Choroid plexus epithelial cell (primary cell): ENCODE measurements at regions not wholly inside any gene's neighbourhood (a gene's known extent, or its start where the extent isn't known, plus 50 kb on each side); places are given as distances from the start of the nearest gene placed in this dataset.
A peak's percentile ranks its signal among the peaks of the same experiment; 100 is the strongest.

Experiments
- DNase-seq: peaks from one replicate; pipeline ENCODE4 v3.0.0-alpha.2; 2010; ENCODE audit warnings: low read depth
- H3K4me3 ChIP-seq: 2 replicates; pipeline ENCODE4 v1.5.1; 2011; ENCODE audit warnings: low read depth, mild to moderate bottlenecking, control low read depth, low read length, moderate library complexity
- CTCF ChIP-seq: conservative IDR thresholded peaks from 2 replicates; pipeline ENCODE4 v1.5.1; 2011; ENCODE audit warnings: low read depth, mild to moderate bottlenecking, control low read depth, inconsistent platforms, low read length, moderate library complexity

- H3K4me3 ChIP-seq = no peak overlapping the region
- no peak for TF ChIP-seq CTCF
- no peak for DNase-seq
Observed at GRCh38 chr5:15447209-15447608, 52.8 kb upstream of the FBXL7 start.

GRCh38 chr5:15446552-15446951, 53.4 kb upstream of the FBXL7 start:
- DNase-seq = peak; percentile 78
- TF ChIP-seq CTCF = no peak

GRCh38 chr5:15442193-15442570, 57.8 kb upstream of the FBXL7 start:
- no peak overlapping the region for H3K4me3 ChIP-seq
- no peak for TF ChIP-seq CTCF
- DNase-seq = no peak

More at GRCh38 chr5:15446552-15446951, 53.4 kb upstream of the FBXL7 start:
- no peak overlapping the region for H3K4me3 ChIP-seq

GRCh38 chr5:15441433-15442192, 58.4 kb upstream of the FBXL7 start:
- H3K4me3 ChIP-seq = no peak overlapping the region
- TF ChIP-seq CTCF = no peak
- no peak for DNase-seq

GRCh38 chr5:15440434-15440833, 59.5 kb upstream of the FBXL7 start:
- no peak for DNase-seq
- no peak for TF ChIP-seq CTCF
- H3K4me3 ChIP-seq = no peak overlapping the region

GRCh38 chr5:15439801-15440200, 60.2 kb upstream of the FBXL7 start:
- no peak for DNase-seq
- no peak overlapping the region for H3K4me3 ChIP-seq
- no peak for TF ChIP-seq CTCF

- TF ChIP-seq CTCF = no peak
- H3K4me3 ChIP-seq = no peak overlapping the region
- no peak for DNase-seq
Observed at GRCh38 chr5:15433709-15434108, 66.3 kb upstream of the FBXL7 start.
